Hepatic stellate cell (primary cell): ENCODE measurements at regions not wholly inside any gene's neighbourhood (a gene's known extent, or its start where the extent isn't known, plus 50 kb on each side); places are given as distances from the start of the nearest gene placed in this dataset.

Source experiments
- DNase-seq: peaks from one replicate; pipeline ENCODE4 v3.0.0; 2011; ENCODE audit warnings: low spot score

DNA sequence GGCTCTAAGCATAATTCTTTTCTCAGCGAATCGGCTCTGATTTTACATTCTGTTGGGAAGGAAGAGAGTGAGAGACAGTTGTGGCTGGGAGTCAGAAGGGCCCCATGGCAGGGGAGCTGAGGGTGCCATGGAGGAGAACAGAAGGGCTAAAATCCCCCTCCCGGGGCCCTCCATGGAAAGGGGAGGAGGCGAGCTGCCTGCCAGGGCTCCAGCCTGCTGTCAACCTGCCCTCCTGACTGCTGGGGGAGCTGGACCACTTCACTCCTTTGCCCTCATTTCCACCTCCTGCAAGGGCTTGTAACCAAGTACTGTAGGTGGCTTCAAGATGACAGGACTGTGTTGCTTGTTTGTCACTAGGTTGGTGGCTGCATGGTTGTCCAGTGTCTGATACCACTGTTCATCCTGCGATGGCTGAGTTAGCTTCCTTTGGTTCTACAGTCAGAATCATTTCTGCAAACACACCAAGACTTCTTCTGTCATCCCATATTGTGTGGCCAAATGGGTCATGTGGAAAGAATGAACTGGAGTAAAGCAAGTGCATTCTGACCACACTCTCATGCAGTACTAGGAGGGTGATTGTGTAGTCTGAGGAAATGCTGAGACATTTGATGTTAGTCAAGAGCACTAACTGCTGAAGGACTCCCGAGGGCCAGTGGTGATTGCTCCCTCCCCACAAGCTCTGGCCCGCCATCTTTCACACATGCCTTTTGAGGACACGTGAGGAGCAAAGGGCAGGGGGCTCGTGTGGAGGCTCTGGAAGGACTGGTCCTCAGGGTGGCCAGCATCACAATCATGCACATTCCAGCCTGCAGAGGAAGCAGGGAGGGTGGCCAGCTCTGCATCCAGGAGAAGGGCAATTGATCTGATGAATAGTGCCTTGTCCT, 307.2 kb downstream of the GADD45G start:
- no peak for DNase-seq

DNA sequence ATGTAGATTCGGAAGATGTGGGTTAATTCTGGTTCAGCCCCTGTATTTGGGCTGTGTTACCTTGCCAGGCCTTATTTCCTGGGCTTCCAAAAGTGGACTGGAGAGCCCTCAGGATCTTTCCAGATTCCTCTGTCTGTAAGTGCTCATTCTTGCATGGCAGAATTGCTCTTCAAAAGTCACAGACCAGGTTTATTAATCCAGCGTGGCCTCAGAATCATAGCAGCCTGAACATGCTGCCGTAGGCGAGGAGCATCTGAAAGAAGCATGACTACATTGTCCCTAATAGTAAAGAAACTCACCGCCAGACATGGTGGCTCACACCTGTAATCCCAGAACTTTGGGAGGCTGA, 307.8 kb downstream of the GADD45G start:
- no peak for DNase-seq

DNA sequence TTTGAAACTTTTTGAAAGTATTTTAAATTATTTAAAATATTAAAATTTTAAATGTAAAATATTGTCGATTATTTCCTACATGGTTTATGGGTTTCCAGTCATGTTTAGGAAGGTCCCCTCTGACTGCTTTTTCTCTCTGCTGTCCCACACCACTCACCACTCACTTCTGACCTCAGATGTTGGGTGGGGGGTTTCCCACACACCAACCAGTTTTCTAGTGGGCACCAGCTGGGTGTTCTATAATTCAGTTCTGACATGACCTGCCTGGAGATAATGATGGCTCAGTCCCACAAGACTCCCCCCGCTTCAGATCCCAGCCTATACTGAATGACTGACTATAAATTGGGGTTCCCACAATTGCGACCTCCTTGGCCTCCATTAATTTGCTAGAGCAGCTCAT, 310.4 kb downstream of the GADD45G start:
- no peak for DNase-seq

DNA sequence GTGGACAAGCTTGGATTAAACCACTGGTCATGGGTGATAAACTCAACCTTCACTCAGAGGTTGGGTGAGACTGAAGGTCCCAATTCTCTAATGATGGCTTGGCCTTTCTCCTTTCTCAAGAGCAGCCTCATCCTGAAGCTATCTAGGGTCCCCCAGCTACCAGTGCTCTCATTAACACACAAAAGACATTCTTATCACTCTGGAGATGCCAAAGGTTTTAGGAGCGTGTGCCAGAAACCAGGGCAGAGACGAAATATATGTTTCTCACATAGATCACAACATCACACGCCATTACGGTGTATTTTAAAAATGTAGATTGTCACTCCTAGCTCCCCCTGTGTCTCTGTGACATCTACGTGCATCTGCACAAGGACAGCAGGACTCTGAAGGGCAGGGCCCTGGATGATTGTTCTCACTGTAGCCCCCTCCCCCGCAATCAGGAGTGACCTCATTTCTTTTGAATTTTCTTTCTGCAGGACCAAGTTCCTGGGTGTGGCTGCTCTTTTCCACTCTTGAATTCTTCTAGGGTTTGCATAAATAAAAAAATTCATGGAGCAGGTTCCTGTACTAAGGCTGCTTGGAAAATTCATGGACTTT, 311.3 kb downstream of the GADD45G start:
- no peak for DNase-seq

DNA sequence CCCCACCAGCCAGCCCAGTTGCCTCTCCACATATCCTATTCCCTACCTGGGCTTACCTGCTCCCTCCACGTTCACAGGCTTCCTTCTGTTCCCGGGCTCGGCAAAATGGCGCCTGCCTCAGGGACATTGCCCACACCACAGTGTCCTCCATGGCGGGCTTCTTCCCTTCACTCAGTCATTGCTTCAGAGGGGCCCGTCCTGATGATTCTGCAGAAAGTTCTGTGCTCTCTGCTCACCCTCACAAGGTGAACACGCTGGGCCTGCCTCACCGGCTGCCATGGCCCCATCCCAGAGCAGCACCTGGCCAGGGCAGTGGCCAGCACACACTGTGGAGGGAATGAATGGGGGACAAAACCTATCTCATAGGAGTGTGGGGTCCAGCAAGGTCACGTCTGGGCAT, 313.0 kb downstream of the GADD45G start:
- DNase-seq = no peak

DNA sequence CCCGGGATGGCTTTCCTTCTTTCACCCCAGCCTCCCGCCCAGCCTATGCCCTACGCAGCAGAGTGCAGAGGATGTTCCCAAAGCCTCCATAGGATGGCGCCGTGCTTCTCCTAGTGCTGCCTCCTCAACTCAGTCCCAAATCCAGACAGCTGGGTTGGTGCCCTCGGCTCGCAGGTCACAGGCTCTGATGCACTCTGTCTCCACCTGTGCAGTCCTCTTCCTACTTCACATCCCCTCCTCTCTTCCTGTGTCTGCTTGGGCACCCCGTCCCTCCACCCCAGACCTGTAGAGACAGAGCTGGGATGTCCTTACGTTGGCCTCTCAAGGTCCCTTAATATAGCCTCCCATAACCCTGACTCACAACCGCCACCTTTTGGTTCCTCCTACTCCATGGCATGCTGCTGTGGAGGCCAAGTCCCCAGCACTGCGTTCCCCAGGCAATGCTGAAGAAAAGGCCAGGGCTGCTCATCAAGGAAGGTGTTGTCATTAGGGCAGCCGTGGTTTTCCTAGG, 314.4 kb downstream of the GADD45G start:
- no peak for DNase-seq

DNA sequence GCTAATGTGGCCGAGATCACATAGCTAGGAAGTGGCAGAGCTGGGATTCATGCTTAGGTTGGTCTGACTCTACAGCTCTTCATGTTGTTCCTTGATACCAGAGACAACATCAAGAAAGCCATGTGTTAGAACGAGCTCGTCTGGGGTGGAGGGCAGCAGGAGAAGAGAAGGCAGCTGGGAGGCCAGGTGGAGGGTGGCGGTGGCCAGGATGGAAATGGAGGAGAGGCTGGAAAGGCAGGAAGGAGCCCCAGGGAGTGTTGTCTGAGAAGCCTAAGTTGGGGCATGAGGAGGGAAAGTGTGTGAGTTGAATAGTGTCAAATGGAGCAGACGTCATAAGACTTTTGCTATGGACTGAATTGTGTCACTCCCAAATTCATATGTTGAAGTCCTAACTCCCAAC, 315.3 kb downstream of the GADD45G start:
- no peak for DNase-seq

DNA sequence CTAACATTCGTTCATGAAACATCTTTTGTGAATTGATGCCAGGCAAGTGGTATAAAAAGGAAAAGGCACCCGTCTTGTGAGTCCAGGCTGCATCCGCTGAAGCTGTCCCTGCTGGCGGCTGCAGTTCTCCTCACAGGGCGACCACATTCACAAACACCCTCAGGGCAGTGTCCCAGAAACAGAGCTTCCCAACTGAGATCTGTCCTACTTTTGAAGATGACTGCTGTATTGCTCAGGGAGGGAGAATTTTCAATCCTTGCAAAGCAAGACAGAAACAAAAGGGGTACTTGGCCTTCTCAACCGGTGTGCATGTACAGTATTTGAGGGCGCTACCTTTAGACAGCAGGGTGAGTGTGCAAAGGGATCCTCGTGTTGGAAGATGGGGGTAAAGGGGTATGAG, 316.1 kb downstream of the GADD45G start:
- no peak for DNase-seq

DNA sequence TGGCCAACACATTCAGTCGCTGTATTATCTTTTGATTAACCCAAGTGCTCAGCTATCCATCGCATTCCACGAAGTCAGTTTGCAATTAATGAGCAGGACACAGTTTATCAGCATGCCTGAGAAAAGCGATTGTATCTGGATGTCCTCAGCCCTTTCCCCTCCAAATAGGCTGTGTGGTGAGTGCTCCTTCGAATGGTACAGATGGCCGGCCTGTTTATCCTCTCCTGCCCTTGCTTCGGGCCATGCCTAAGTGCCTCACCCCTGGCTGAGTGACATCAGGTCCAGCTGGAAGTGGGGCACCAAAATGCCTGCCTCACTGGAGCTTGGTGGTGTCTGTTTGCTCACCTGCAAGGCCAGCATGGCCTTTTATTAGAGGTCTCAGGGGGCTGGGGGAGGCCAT, 317.3 kb downstream of the GADD45G start:
- no peak for DNase-seq

DNA sequence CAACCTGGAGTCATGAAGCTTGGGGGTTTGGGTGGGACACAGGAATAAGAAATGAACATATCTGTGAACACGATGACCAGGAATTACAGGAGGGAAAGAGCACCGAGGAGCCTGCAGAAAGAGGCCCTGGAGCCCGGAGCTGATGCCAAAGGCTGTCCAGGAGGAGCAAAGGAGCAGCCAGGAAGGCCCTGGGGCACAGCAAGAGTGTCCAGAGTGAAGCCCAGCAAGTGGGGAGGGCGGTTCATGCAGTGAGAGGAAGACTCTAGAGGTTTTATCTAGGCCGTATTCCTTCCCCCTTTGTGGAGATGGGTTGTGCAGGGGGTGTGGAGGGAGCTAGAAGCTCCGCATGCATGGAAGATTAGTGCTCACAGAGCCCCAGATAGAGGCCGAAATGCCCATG, 318.4 kb downstream of the GADD45G start:
- DNase-seq = no peak

DNA sequence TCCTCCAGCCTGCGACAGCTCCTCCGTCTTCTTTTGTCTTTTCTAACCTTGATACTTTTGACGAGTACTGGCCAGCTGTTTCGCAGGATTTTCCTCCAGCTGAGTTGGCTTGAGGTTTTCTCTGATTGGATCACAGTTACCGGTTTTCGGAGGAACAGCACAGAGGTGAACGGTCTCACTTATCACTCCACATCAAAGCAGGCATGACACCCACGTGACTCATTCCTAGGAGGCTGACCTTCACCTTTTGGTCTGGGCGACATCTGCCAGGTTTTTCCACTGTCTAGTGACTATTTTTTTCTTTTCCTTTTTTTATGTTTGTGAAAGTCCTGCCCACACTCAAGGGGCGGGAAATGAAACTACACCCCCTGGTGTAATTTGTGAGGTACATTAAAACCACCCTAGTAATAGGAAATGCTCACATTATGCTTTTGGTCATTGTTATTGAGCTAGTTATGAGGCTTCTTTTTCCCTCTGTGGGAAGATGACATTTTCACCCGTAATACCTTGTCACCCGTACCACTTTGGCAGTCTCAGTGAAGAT, 319.2 kb downstream of the GADD45G start:
- DNase-seq = no peak

DNA sequence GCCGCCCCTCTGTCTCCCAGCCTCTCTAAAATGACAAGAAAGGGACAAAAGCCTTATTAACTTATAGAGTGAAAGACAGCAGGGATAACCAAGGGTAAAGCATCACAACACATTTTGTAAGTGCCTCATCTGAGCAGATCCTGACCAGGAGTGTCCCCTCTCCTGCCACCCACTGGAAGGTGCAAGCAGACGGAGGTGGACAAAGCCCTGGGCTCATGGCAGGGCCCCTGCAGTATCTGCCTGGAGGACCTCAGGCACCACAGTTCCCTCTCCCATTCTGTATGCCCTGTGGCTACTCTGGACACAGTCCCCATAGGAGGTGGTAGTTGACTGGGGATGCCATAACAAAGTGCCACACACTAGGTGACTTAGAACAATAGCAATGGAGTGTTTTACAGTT, 319.8 kb downstream of the GADD45G start:
- no peak for DNase-seq

DNA sequence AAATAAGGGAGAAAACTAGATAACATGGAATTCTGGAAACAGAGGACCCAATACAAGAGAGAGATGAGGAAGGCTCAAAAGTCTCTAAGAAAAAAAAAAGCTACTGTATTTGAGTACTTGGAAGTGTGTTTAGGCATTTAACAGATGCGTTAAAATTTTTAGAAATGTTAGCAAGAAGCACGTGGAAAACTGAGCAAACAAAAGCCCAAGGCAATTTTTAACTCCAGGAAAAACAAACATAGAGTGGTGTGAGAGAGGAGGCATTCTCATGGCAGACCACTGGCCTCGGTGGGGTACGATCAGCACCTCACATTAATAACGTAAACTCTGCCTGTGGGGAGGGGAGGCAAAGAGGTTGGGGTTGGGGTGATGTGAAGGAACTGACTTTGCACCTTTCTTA, 321.4 kb downstream of the GADD45G start:
- no peak for DNase-seq

DNA sequence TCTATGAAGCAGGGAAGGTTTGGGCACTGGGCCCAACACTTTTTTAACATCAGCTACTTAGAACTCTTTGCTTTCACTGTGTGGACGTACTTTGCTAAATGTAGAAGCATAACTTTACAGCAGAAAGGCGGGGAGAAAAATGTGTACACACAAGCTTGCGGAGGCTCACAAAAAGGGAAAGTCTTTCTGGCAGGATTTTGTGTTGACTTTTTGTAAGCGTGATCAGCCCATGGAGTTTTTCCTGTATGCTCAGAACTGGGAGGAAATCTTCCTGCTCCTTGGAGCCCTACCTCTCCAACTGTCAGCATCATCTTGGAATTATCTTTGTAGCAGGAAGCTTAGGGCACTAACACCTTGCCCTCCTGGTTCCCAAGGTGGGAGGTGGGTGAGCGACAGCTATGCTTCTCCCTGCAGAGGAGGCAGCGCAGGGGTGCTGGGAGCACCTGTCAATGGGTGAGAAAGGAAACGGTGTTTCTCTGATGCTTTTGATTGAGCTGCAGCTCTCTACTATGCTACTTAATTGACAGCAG, 321.9 kb downstream of the GADD45G start:
- no peak for DNase-seq

DNA sequence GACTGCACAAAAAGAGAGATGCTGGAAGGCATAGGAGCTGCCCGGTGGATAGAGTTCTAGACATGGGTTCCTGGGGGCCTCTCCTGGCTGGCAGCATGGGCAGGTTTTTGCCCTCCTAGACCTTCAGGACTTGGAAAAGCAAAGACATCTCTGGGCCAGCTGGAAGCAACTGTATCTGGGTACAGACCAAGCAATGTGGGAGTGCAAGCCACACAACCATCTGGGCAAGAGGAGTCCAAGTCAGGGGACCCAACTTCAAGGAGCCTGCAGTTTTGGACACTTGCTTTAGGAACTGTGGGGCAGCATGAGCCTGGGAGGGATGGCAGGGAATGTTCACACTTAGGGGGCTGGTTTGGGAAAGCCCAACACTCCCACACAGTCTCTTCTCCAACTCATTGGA, 323.3 kb downstream of the GADD45G start:
- no peak for DNase-seq

DNA sequence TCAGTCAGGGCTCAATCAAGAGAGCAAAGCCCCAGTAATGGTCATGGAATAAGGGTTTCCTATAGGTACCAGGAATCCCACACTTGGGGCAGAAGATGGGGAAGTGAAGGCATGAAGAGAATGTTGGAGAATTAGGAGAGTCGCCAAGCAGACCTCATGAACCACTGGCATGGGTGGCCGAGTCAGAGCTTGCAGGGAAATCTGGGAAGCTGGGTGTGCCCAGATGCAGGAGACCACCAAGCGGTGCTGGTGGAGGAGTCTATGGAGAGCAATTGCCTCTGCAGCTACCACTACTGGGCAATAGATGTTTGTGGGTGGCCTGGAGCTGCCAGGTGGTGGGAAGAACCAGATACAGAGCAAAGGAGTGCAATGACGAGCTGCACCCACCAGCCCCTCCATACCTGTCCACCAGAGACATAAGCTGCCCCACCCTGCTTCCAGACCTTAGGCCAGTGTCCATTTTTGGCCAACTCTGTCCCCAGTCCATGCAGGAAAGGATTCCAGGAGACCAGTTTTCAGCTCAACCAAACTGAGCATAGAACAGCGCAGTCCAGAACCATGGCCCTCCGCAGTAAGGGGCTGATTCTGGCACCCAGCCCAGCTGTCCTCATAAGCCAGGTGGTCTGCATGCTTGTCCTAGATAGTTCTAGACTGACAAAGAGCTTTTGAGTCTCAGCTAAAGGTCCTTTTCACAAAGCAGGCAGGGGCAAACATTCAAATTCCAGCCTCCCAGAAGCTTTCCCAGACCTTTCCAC, 323.9 kb downstream of the GADD45G start:
- DNase-seq = no peak

DNA sequence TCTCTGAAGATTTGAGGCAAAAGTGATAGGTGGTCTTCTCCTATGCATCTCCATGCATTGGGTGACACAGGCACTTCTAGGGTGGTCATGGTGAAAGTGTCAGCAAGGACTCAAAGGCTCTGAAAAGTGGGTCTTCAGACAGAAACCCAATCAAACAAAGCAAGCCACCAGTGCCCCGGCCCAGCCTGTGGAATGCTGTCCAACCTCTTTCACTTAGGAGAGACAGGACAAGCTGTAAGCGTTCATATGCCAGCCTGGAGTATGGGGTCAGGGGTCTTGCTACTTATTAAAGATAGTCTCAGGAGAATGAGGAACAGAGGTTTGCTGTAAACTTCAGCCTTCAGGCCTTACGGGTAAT, 324.5 kb downstream of the GADD45G start:
- DNase-seq = no peak

DNA sequence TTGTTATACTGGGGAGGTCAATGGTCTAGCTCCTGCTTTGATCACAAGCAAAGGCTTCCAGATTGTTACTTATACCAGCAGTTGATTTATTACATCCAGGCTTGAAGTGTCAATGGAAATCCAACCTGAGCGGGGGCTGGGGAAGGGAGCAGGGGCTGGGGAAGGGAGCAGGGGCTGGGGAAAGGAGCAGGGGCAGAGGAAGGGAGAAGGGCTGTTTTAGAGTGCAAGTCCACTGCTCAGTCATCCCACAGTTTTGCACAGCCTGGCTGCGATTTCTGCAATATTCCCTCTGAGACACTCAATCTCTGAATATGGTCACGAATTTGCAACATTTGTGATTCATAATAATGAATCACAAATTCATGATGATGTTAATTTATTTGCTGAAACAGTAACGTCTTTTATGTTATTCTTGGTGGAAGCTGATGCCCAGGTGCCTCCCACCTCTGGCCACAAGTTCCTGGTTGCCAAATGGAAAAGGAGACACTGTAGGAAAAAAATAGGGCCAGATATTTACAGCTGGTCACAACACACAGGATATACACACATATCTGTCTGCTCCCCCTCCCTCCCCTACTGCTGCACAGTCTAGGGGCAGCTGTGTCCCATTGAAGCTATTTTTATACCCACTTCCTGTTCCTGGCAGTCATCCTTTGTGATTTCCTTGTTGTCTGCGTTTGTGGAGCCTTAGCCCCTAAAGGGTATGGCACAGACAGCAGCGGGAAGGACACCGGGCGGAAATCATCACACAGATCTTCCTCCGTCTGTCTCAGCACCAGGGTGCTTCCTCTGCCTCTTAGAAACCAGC, 325.1 kb downstream of the GADD45G start:
- peak; percentile 59 for DNase-seq

DNA sequence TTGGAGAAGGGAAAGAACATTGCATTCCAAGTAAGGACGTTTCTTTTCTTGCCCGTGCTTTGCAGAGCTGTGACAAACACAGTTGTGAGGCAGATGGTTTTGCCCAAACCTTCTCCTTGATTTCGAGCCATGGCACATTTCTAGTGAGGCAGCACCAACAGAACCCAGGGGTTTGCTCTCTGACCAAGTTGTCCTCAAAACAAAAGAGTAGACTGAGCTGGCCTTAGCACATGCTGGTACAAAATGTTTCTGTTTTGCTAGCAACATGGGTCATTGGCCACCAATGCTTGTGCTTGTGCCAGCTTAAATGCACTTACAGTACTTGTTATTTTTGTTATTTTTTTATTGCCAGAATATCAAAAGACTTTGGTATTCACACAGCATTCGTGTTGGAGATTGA, 328.8 kb downstream of the GADD45G start:
- DNase-seq = no peak

DNA sequence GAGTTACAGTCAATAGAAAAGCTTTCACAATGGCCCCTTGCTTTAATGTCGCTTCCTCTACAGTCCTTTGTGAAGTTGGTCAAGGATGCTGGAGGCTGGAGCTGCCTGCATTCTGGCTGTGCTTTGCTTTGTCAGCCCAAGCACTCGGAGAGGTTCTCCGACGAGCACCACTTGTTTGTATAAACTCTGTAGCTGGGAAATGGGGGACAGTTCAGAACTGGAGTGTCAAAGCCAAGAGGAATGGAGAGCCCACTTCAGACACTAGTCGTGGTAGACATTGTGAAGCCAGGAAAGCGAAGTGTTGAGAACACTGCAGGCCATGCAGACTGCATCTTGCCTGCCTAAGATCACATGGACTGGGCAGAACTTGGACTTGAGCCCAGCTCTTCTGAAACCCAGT, 330.3 kb downstream of the GADD45G start:
- DNase-seq = no peak

DNA sequence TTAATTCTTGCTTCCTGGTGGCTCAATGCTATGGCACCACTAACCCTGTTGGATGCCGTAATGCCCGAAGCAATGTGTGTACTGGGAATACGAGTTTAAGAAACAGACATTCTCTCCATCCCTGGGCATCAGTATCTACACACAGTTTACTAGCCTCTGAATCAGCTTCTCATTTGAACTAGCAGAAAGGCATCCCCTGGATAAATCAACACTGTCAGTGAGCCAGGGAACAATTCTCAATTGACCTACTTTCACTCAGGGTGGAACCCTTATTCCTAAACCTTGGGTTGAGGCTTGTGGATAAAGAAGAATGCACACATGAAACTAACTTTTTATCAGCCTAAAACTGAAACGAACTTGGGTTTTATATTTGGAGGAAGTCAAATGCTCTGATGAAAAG, 331.0 kb downstream of the GADD45G start:
- DNase-seq = no peak

DNA sequence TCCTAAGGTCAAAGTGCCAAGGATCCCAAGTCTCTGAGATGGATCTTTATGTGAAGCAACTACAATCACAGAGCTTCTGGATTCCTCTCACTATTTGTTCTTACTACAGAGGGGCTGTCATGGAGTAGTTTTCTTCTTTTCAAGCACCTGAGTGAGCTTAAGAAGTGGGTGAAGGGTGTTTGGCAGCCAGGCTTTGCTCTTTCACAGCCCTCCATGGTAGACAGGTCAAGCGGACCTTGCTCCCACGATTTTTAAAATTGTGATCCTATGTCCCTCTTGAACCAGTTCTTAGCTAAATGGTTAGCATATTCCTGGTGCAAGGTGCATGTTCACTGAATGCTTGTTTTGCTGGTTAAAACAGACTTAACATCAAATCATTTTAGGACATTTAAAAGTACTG, 332.2 kb downstream of the GADD45G start:
- DNase-seq = no peak
